ENCODE measurements at regions not wholly inside any gene's neighbourhood (a gene's known extent, or its start where the extent isn't known, plus 50 kb on each side); places are given as distances from the start of the nearest gene placed in this dataset.

DNA sequence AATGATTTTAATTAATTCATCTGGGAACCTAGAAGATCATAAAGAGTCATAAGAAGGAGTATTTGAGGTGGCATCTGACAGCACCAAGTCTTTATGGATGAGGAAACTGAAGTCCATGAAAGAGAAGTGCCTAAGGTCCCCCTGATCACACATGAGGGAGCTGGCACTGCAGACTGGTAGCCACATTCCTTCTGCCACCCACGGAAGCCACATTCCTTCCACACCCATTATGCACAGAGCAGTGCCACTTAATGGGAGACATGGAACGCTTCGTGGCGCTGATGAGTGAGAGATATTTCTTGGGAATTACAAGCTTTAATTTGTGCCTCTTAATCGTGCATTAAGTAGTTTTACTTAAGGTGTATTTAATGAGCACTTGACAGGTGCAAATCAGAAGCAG, 139.3 kb upstream of the NTF3 start:
- H3K4me3 Mint-ChIP-seq (ENCODE audit: unreplicated experiment), result no peak overlapping the region

DNA sequence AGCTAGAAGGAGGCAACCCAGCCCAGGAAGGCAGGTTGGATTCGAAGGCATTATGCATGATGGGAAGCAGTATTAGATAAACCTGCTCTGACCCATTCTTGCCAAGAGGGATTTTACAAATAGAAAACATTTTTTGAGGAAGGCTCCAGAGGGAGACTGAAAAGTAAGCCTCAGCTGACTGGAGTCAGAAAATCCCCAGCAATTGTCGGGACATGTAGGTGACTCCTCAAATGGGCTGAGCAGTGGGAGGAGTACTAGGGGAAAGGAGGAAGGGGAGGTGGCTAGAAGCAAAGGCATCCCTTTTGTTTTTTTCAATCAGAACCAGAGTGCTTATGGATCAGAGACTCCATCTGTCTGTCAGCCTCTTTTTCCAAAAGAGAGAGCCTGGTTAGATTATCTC, 138.1 kb upstream of the NTF3 start:
- no peaks in the 10 kb centered on the region for H3K4me1 Mint-ChIP-seq (ENCODE audit: unreplicated experiment)
- H3K27me3 Mint-ChIP-seq (ENCODE audit: unreplicated experiment), result no peaks in the 10 kb centered on the region
- no peak for DNase-seq (ENCODE audit: low spot score)
- H3K9me3 Mint-ChIP-seq (ENCODE audit: unreplicated experiment), result no peaks in the 10 kb centered on the region
- TF ChIP-seq, protein P1, sequence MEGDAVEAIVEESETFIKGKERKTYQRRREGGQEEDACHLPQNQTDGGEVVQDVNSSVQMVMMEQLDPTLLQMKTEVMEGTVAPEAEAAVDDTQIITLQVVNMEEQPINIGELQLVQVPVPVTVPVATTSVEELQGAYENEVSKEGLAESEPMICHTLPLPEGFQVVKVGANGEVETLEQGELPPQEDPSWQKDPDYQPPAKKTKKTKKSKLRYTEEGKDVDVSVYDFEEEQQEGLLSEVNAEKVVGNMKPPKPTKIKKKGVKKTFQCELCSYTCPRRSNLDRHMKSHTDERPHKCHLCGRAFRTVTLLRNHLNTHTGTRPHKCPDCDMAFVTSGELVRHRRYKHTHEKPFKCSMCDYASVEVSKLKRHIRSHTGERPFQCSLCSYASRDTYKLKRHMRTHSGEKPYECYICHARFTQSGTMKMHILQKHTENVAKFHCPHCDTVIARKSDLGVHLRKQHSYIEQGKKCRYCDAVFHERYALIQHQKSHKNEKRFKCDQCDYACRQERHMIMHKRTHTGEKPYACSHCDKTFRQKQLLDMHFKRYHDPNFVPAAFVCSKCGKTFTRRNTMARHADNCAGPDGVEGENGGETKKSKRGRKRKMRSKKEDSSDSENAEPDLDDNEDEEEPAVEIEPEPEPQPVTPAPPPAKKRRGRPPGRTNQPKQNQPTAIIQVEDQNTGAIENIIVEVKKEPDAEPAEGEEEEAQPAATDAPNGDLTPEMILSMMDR (IDR thresholded peaks at IDR 0.05; ENCODE audit: unreplicated experiment), result no peak
- H3K4me3 Mint-ChIP-seq (ENCODE audit: unreplicated experiment), result no peak overlapping the region
- H3K27ac Mint-ChIP-seq (ENCODE audit: unreplicated experiment), result no peak overlapping the region
- H3K36me3 Mint-ChIP-seq (ENCODE audit: low read depth, unreplicated experiment), result no peaks in the 10 kb centered on the region

More for the DNA sequence above, 139.3 kb upstream of the NTF3 start:
- TF ChIP-seq, protein P1 (IDR thresholded peaks at IDR 0.05; ENCODE audit: unreplicated experiment), result no peak
- Mint-ChIP-seq H3K27me3 (ENCODE audit: unreplicated experiment) (no peaks in the 10 kb centered on the region), H3K4me1 (ENCODE audit: unreplicated experiment) (no peaks in the 10 kb centered on the region), H3K36me3 (ENCODE audit: low read depth, unreplicated experiment) (no peaks in the 10 kb centered on the region), H3K27ac (ENCODE audit: unreplicated experiment) (no peak overlapping the region), H3K9me3 (ENCODE audit: unreplicated experiment) (no peaks in the 10 kb centered on the region)
- DNase-seq (ENCODE audit: low spot score), result no peak

DNA sequence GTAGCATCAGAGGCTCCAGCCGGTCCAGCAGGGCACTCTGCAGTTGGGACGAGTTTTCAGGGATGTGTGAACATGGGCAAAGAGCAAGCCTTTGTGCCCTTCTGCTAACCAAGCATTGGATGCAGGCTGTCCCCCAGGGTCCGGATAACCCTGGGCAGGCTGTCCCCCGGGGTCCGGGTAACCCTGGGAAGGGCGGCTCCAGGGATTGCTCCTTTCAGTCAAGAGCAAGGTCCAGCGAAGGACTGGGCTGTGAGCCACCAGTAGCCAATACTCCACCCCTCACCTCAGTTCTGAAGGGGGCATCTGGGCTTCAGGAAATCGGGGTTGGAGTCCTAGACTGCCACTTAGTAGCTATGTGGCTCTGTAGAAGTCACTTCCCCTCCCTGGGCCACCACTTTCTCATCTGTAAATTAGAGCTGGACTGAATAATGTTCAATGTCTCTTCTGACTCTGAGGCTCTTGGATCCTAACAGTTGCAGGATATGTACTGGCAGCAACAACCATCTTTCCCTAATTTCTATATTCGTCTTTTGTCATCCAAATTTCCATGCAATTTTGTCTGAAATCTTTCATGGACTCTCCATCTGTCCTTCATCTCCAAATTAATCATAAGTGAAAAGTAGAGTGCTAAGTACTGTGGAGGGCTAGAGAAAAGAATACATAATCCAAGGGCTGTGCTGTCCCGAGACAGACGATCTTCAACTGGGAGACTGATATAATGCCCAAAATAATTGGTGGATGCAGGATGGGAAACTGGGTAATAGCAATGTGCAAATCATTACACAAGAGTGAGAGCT, 137.4 kb upstream of the NTF3 start:
- no peak overlapping the region for H3K4me3 Mint-ChIP-seq (ENCODE audit: unreplicated experiment)
- H3K36me3 Mint-ChIP-seq (ENCODE audit: low read depth, unreplicated experiment), result no peaks in the 10 kb centered on the region
- no peak overlapping the region for H3K27ac Mint-ChIP-seq (ENCODE audit: unreplicated experiment)
- no peaks in the 10 kb centered on the region for H3K4me1 Mint-ChIP-seq (ENCODE audit: unreplicated experiment)
- no peak for DNase-seq (ENCODE audit: low spot score)
- no peaks in the 10 kb centered on the region for H3K27me3 Mint-ChIP-seq (ENCODE audit: unreplicated experiment)
- no peaks in the 10 kb centered on the region for H3K9me3 Mint-ChIP-seq (ENCODE audit: unreplicated experiment)
- TF ChIP-seq, protein P1 (IDR thresholded peaks at IDR 0.05; ENCODE audit: unreplicated experiment), result no peak

DNA sequence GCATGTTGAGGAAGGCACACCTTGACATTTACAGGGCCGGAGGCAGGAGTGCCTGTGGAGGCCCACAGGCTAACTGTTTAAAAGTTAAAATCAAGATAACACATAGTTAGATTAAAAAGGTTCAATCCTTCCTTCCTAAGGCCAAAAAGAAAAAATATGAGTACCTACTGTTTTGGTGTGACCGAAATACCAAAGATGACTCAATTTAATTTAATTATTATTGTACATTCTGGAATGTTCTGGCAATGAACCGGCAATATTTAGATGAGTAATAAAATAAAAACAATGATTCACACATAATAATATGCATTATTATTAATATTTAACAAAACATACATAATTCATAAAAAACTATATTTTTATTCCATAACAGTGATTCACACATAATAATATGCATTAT, 136.8 kb upstream of the NTF3 start:
- Mint-ChIP-seq H3K4me3 (ENCODE audit: unreplicated experiment) (no peak overlapping the region), H3K9me3 (ENCODE audit: unreplicated experiment) (no peaks in the 10 kb centered on the region), H3K4me1 (ENCODE audit: unreplicated experiment) (no peaks in the 10 kb centered on the region), H3K27me3 (ENCODE audit: unreplicated experiment) (no peaks in the 10 kb centered on the region), H3K27ac (ENCODE audit: unreplicated experiment) (no peak overlapping the region), H3K36me3 (ENCODE audit: low read depth, unreplicated experiment) (no peaks in the 10 kb centered on the region)
- no peak for DNase-seq (ENCODE audit: low spot score)
- TF ChIP-seq, protein P1 (IDR thresholded peaks at IDR 0.05; ENCODE audit: unreplicated experiment), result no peak

DNA sequence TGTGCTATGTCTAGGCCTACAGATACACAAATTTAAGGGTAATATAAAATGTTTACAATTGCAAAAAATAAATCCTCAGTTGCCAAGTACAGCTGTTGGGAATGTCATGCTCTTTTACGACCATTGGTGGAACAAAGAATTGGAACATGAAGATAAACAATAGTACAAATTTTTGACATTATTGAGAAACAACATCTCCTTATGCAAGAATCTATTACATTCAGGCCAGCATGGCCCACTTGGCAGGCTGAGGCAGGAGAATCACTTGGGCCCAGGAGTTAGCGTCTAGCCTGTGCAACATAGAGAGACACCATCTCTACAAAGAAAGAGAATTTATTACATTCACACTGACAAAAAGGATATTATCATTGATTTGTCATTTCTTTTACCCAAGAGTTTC, 135.9 kb upstream of the NTF3 start:
- no peaks in the 10 kb centered on the region for H3K27me3 Mint-ChIP-seq (ENCODE audit: unreplicated experiment)
- no peak for DNase-seq (ENCODE audit: low spot score)
- H3K36me3 Mint-ChIP-seq (ENCODE audit: low read depth, unreplicated experiment), result no peaks in the 10 kb centered on the region
- H3K9me3 Mint-ChIP-seq (ENCODE audit: unreplicated experiment), result no peaks in the 10 kb centered on the region
- TF ChIP-seq, protein P1 (IDR thresholded peaks at IDR 0.05; ENCODE audit: unreplicated experiment), result no peak
- H3K4me3 Mint-ChIP-seq (ENCODE audit: unreplicated experiment), result no peak overlapping the region
- no peak overlapping the region for H3K27ac Mint-ChIP-seq (ENCODE audit: unreplicated experiment)
- H3K4me1 Mint-ChIP-seq (ENCODE audit: unreplicated experiment), result no peaks in the 10 kb centered on the region
